Naive thymus-derived CD4-positive, alpha-beta T cell (primary cell): ENCODE measurements at regions not wholly inside any gene's neighbourhood (a gene's known extent, or its start where the extent isn't known, plus 50 kb on each side); places are given as distances from the start of the nearest gene placed in this dataset.
"Not testable (repeated sequence)": the region's sequence is repeated elsewhere in the genome, so short reads cannot be mapped to it uniquely, and the experiment has no call there.

ENCODE experiments used
- ATAC-seq: fragments of 150-1000 bp; cut with Tn5 transposase; 2 replicates; pipeline ENCODE4 v1.10.0; 2021; ENCODE audit warnings: mild to moderate bottlenecking, moderate library complexity
- CTCF ChIA-PET: fragments of 350-600 bp; sonication (Branson Sonifier 250); formaldehyde crosslinking; loops from one replicate; lab custom pipeline; 2021; ENCODE audit warnings: antibody characterized with exemption; lab: Charles Lee
- POLR2A ChIA-PET: fragments of 350-600 bp; sonication (Branson Sonifier 250); formaldehyde crosslinking; loops from one replicate; lab custom pipeline; 2021; ENCODE audit warnings: antibody characterized with exemption, inconsistent platforms; lab: Charles Lee
- DNase-seq, 9 donors: peaks; one replicate each; pipeline versions ENCODE4 v3.0.0 to v3.0.0-alpha.2; 2020 to 2022; ENCODE audit warnings: mixed read lengths in 1 of 9
- H3K27ac ChIP-seq: one replicate; pipeline ENCODE4 v1.7.0; 2013; ENCODE audit warnings: mild to moderate bottlenecking, low read depth, low read length, moderate library complexity
- H3K27me3 ChIP-seq, 2 donors: one replicate each; pipeline ENCODE4 v1.7.0; 2013; ENCODE audit warnings: low read length in 2 of 2, mild to moderate bottlenecking in 2 of 2, moderate library complexity in 2 of 2; ENCODE audit not compliant: control insufficient read depth in 2 of 2, insufficient read depth in 2 of 2
- H3K36me3 ChIP-seq, 3 experiments: 1 replicate in 2 of 3; 2 replicates in 1 of 3; pipeline ENCODE4 v1.7.0; 2013; ENCODE audit warnings: low read length in 3 of 3, mild to moderate bottlenecking in 3 of 3, moderate library complexity in 1 of 3; ENCODE audit not compliant: insufficient read depth in 3 of 3, control insufficient read depth in 2 of 3
- H3K4me1 ChIP-seq, 2 donors: one replicate each; pipeline ENCODE4 v1.7.0; 2013; ENCODE audit warnings: low read length in 2 of 2, mild to moderate bottlenecking in 2 of 2, moderate library complexity in 1 of 2; ENCODE audit not compliant: control insufficient read depth in 2 of 2, insufficient read depth in 2 of 2
- H3K4me3 ChIP-seq: 2 replicates; pipeline ENCODE4 v1.7.0; 2013; ENCODE audit warnings: mild to moderate bottlenecking, low read length
- H3K9me3 ChIP-seq, 3 experiments: 1 replicate in 2 of 3; 2 replicates in 1 of 3; pipeline ENCODE4 v1.7.0; 2013; ENCODE audit warnings: low read length in 3 of 3; ENCODE audit not compliant: control insufficient read depth in 2 of 3
- H3K27ac Mint-ChIP-seq, 9 donors: one replicate each; pipeline ENCODE4 v1.8.0; 2020 to 2022; ENCODE audit warnings: mixed read lengths in 9 of 9, mild to moderate bottlenecking in 8 of 9, moderate library complexity in 5 of 9, inconsistent platforms in 2 of 9
- H3K27me3 Mint-ChIP-seq, 5 donors: one replicate each; pipeline ENCODE4 v1.8.0; 2021 to 2022; ENCODE audit warnings: mixed read lengths in 5 of 5, mild to moderate bottlenecking in 1 of 5
- H3K36me3 Mint-ChIP-seq, 5 donors: one replicate each; pipeline ENCODE4 v1.8.0; 2020 to 2022; ENCODE audit warnings: mixed read lengths in 5 of 5, mild to moderate bottlenecking in 3 of 5, inconsistent platforms in 1 of 5
- H3K4me1 Mint-ChIP-seq, 7 donors: one replicate each; pipeline ENCODE4 v1.8.0; 2020 to 2022; ENCODE audit warnings: mixed read lengths in 7 of 7, mild to moderate bottlenecking in 3 of 7, inconsistent platforms in 1 of 7
- H3K4me3 Mint-ChIP-seq, 10 donors: one replicate each; pipeline ENCODE4 v1.8.0; 2020 to 2022; ENCODE audit warnings: mild to moderate bottlenecking in 10 of 10, mixed read lengths in 10 of 10, moderate library complexity in 6 of 10, inconsistent platforms in 2 of 10
- H3K9me3 Mint-ChIP-seq, 11 donors: one replicate each; pipeline ENCODE4 v1.8.0; 2020 to 2022; ENCODE audit warnings: mixed read lengths in 11 of 11, mild to moderate bottlenecking in 4 of 11, inconsistent platforms in 1 of 11, moderate library complexity in 1 of 11
- intact Hi-C, 2 donors: fragments of 100-400 bp; cut with micrococcal nuclease; formaldehyde crosslinking; loops; one replicate each; pipeline ENCODE4 v1.15.1; 2023

- peak overlapping the region in 1 of 9 donors; percentile 53 for H3K27ac Mint-ChIP-seq
- no peaks in the 10 kb centered on the region for H3K36me3 ChIP-seq
- intact Hi-C loops, result no loop called here
- H3K4me3 ChIP-seq, result no peak overlapping the region
- H3K9me3 ChIP-seq, result peaks cover 0 to 6% (median 0%) of the 10 kb centered on the region in 3 experiments
- peaks cover 0 to 30% (median 5%) of the 10 kb centered on the region in 5 donors for H3K27me3 Mint-ChIP-seq
- H3K4me1 ChIP-seq, result peaks cover 9 to 19% of the 10 kb centered on the region in 2 donors
- DNase-seq (no peak), ATAC-seq (no peak)
- H3K27me3 ChIP-seq, result no peaks in the 10 kb centered on the region
- CTCF ChIA-PET, result no interaction called here
- peaks cover 4 to 18% (median 9%) of the 10 kb centered on the region in 7 donors for H3K4me1 Mint-ChIP-seq
- peaks cover 0 to 38% (median 21%) of the 10 kb centered on the region in 11 donors for H3K9me3 Mint-ChIP-seq
- no peak overlapping the region for H3K4me3 Mint-ChIP-seq
- peaks cover 0 to 16% (median 7%) of the 10 kb centered on the region in 5 donors for H3K36me3 Mint-ChIP-seq
- POLR2A ChIA-PET, result no interaction called here
- no peak overlapping the region for H3K27ac ChIP-seq
Measured at GRCh38 chr10:62699148-62699547, 105.4 kb upstream of the ADO start.

GRCh38 chr10:62704121-62704520, 100.4 kb upstream of the ADO start:
- H3K4me1 Mint-ChIP-seq, ATAC-seq, H3K36me3 ChIP-seq, POLR2A ChIA-PET, DNase-seq, H3K27ac ChIP-seq, H3K4me3 Mint-ChIP-seq, intact Hi-C loops, H3K4me3 ChIP-seq, H3K27ac Mint-ChIP-seq, H3K9me3 ChIP-seq, H3K4me1 ChIP-seq, CTCF ChIA-PET, H3K27me3 ChIP-seq: not testable (repeated sequence)
- peaks cover 0 to 29% (median 13%) of the 10 kb centered on the region in 11 donors for H3K9me3 Mint-ChIP-seq
- H3K36me3 Mint-ChIP-seq, result peaks cover 0 to 13% (median 2%) of the 10 kb centered on the region in 5 donors
- H3K27me3 Mint-ChIP-seq, result peaks cover 0 to 31% (median 14%) of the 10 kb centered on the region in 5 donors

GRCh38 chr10:62705789-62706188, 98.7 kb upstream of the ADO start:
- Histone ChIP-seq H3K27ac (no peak overlapping the region), H3K36me3 (no peaks in the 10 kb centered on the region), H3K4me3 (no peak overlapping the region), H3K27me3 (no peaks in the 10 kb centered on the region), H3K9me3 (no peaks in the 10 kb centered on the region), H3K4me1 (no peaks in the 10 kb centered on the region)
- DNase-seq (no peak), ATAC-seq (no peak)
- Mint-ChIP-seq H3K27ac (no peak overlapping the region), H3K4me3 (no peak overlapping the region), H3K27me3 (peaks cover 0 to 27% (median 6%) of the 10 kb centered on the region in 5 donors), H3K9me3 (peaks cover 0 to 20% (median 7%) of the 10 kb centered on the region in 11 donors), H3K36me3 (peaks cover 0 to 13% (median 0%) of the 10 kb centered on the region in 5 donors), H3K4me1 (peaks cover 0 to 6% (median 0%) of the 10 kb centered on the region in 7 donors)
- intact Hi-C loops, result no loop called here
- CTCF ChIA-PET, result no interaction called here
- POLR2A ChIA-PET, result no interaction called here

GRCh38 chr10:62707810-62708209, 96.7 kb upstream of the ADO start:
- H3K4me1 Mint-ChIP-seq, result peaks cover 0 to 6% (median 0%) of the 10 kb centered on the region in 7 donors
- ChIA-PET POLR2A (no interaction called here), CTCF (no interaction called here)
- peaks cover 0 to 14% (median 6%) of the 10 kb centered on the region in 11 donors for H3K9me3 Mint-ChIP-seq
- no peak overlapping the region for H3K27ac Mint-ChIP-seq
- no peaks in the 10 kb centered on the region for H3K9me3 ChIP-seq
- H3K27ac ChIP-seq, result no peak overlapping the region
- H3K27me3 ChIP-seq, result no peaks in the 10 kb centered on the region
- H3K4me1 ChIP-seq, result no peaks in the 10 kb centered on the region
- H3K36me3 ChIP-seq, result no peaks in the 10 kb centered on the region
- peaks cover 0 to 10% (median 4%) of the 10 kb centered on the region in 5 donors for H3K36me3 Mint-ChIP-seq
- H3K4me3 Mint-ChIP-seq, result no peak overlapping the region
- ATAC-seq (no peak), DNase-seq (no peak)
- no peak overlapping the region for H3K4me3 ChIP-seq
- intact Hi-C loops, result no loop called here
- peaks cover 0 to 14% (median 4%) of the 10 kb centered on the region in 5 donors for H3K27me3 Mint-ChIP-seq

- intact Hi-C loops, result no loop called here
- DNase-seq (no peak), ATAC-seq (no peak)
- Histone ChIP-seq H3K4me3 (no peak overlapping the region), H3K27me3 (no peaks in the 10 kb centered on the region), H3K4me1 (no peaks in the 10 kb centered on the region), H3K9me3 (no peaks in the 10 kb centered on the region), H3K27ac (no peak overlapping the region), H3K36me3 (no peaks in the 10 kb centered on the region)
- Mint-ChIP-seq H3K36me3 (peaks cover 0 to 10% (median 4%) of the 10 kb centered on the region in 5 donors), H3K9me3 (peaks cover 0 to 14% (median 5%) of the 10 kb centered on the region in 11 donors), H3K27ac (no peak overlapping the region), H3K4me3 (no peak overlapping the region), H3K27me3 (peaks cover 0 to 9% (median 4%) of the 10 kb centered on the region in 5 donors), H3K4me1 (peaks cover 0 to 6% (median 0%) of the 10 kb centered on the region in 7 donors)
- CTCF ChIA-PET, result no interaction called here
- POLR2A ChIA-PET, result no interaction called here
Measured at GRCh38 chr10:62708569-62708968, 96.0 kb upstream of the ADO start.

GRCh38 chr10:62709200-62709599, 95.3 kb upstream of the ADO start:
- H3K4me1 ChIP-seq, result no peaks in the 10 kb centered on the region
- H3K4me1 Mint-ChIP-seq, result peaks cover 0 to 6% (median 0%) of the 10 kb centered on the region in 7 donors
- POLR2A ChIA-PET, result no interaction called here
- no peaks in the 10 kb centered on the region for H3K36me3 ChIP-seq
- no peak overlapping the region for H3K27ac Mint-ChIP-seq
- H3K9me3 ChIP-seq, result no peaks in the 10 kb centered on the region
- peaks cover 0 to 12% (median 1%) of the 10 kb centered on the region in 11 donors for H3K9me3 Mint-ChIP-seq
- no peak overlapping the region for H3K4me3 Mint-ChIP-seq
- H3K36me3 Mint-ChIP-seq, result peaks cover 0 to 10% (median 4%) of the 10 kb centered on the region in 5 donors
- no peak overlapping the region for H3K27ac ChIP-seq
- CTCF ChIA-PET, result no interaction called here
- no peaks in the 10 kb centered on the region for H3K27me3 ChIP-seq
- H3K4me3 ChIP-seq, result no peak overlapping the region
- ATAC-seq, result no peak
- intact Hi-C loops, result no loop called here
- DNase-seq, result no peak
- peaks cover 0 to 9% (median 4%) of the 10 kb centered on the region in 5 donors for H3K27me3 Mint-ChIP-seq

- CTCF ChIA-PET, result no interaction called here
- intact Hi-C loops, result no loop called here
- Histone ChIP-seq H3K9me3 (no peaks in the 10 kb centered on the region), H3K4me3 (no peak overlapping the region), H3K27ac (no peak overlapping the region), H3K27me3 (no peaks in the 10 kb centered on the region), H3K4me1 (no peaks in the 10 kb centered on the region), H3K36me3 (no peaks in the 10 kb centered on the region)
- ATAC-seq (no peak), DNase-seq (no peak)
- Mint-ChIP-seq H3K27me3 (peaks cover 0 to 13% (median 4%) of the 10 kb centered on the region in 5 donors), H3K4me1 (peaks cover 0 to 6% (median 0%) of the 10 kb centered on the region in 7 donors), H3K27ac (no peak overlapping the region), H3K9me3 (peaks cover 0 to 10% (median 2%) of the 10 kb centered on the region in 11 donors), H3K36me3 (peaks cover 0 to 9% (median 4%) of the 10 kb centered on the region in 5 donors), H3K4me3 (no peak overlapping the region)
- POLR2A ChIA-PET, result no interaction called here
Measured at GRCh38 chr10:62710182-62710581, 94.3 kb upstream of the ADO start.
